Transverse colon (tissue), 3 donors: ENCODE measurements at regions not wholly inside any gene's neighbourhood (a gene's known extent, or its start where the extent isn't known, plus 50 kb on each side); places are given as distances from the start of the nearest gene placed in this dataset.

Experiments used
- CTCF ChIP-seq, 5 experiments: fragments of 200-600 bp in 3 of 5; fragments of 450-650 bp in 2 of 5; sonication (generic) in 3 of 5; IDR thresholded peaks; 1 replicate in 2 of 5; 2 replicates in 3 of 5; pipeline ENCODE4 v1.5.1; 2016 to 2017; ENCODE audit warnings: antibody characterized with exemption in 5 of 5, inconsistent platforms in 3 of 5, mild to moderate bottlenecking in 2 of 5, moderate library complexity in 1 of 5
- POLR2A ChIP-seq: fragments of 450-650 bp; IDR thresholded peaks from one replicate; pipeline ENCODE4 v1.6.1; 2016; ENCODE audit warnings: antibody characterized with exemption, mild to moderate bottlenecking, moderate library complexity

- TF ChIP-seq POLR2A, result no peak
- no peak for TF ChIP-seq CTCF (IDR thresholded peaks at IDR 0.05)
Observed at GRCh38 chr5:118761814-118762213, 226.5 kb downstream of the DTWD2 start.
